ENCODE measurements at regions not wholly inside any gene's neighbourhood (a gene's known extent, or its start where the extent isn't known, plus 50 kb on each side); places are given as distances from the start of the nearest gene placed in this dataset.
A peak's percentile ranks its signal among the peaks of the same experiment; 100 is the strongest.

- DNase-seq (ENCODE audit: low read depth), result peak; percentile 49
Measured at GRCh38 chr16:65313936-65314626, 192.2 kb upstream of the CDH11 start.

- peak; percentile 55 for DNase-seq (ENCODE audit: low read depth)
Measured at GRCh38 chr16:65312795-65313194, 190.9 kb upstream of the CDH11 start.

GRCh38 chr16:65312071-65312470, 190.2 kb upstream of the CDH11 start:
- DNase-seq (ENCODE audit: low read depth), result peak; percentile 74

GRCh38 chr16:65310491-65310890, 188.6 kb upstream of the CDH11 start:
- DNase-seq (ENCODE audit: low read depth), result peak; percentile 82

- DNase-seq (ENCODE audit: low read depth), result peak; percentile 83
Measured at GRCh38 chr16:65309354-65309753, 187.5 kb upstream of the CDH11 start.

GRCh38 chr16:65308506-65308905, 186.6 kb upstream of the CDH11 start:
- no peak for DNase-seq (ENCODE audit: low read depth)

GRCh38 chr16:65307286-65307685, 185.4 kb upstream of the CDH11 start:
- DNase-seq (ENCODE audit: low read depth), result no peak

GRCh38 chr16:65306722-65307121, 184.9 kb upstream of the CDH11 start:
- no peak for DNase-seq (ENCODE audit: low read depth)

- DNase-seq (ENCODE audit: low read depth), result peak; percentile 41
Measured at GRCh38 chr16:65306300-65306699, 184.4 kb upstream of the CDH11 start.

- DNase-seq (ENCODE audit: low read depth), result peak; percentile 40
Measured at GRCh38 chr16:65305266-65305959, 183.6 kb upstream of the CDH11 start.

GRCh38 chr16:65301029-65301428, 179.2 kb upstream of the CDH11 start:
- no peak for DNase-seq (ENCODE audit: low read depth)

GRCh38 chr16:65297453-65297852, 175.6 kb upstream of the CDH11 start:
- DNase-seq (ENCODE audit: low read depth), result no peak

- DNase-seq (ENCODE audit: low read depth), result no peak
Measured at GRCh38 chr16:65295527-65295926, 173.7 kb upstream of the CDH11 start.

- DNase-seq (ENCODE audit: low read depth), result no peak
Measured at GRCh38 chr16:65294708-65295107, 172.8 kb upstream of the CDH11 start.

- DNase-seq (ENCODE audit: low read depth), result no peak
Measured at GRCh38 chr16:65294165-65294564, 172.3 kb upstream of the CDH11 start.

GRCh38 chr16:65289022-65289421, 167.2 kb upstream of the CDH11 start:
- no peak for DNase-seq (ENCODE audit: low read depth)

- DNase-seq (ENCODE audit: low read depth), result no peak
Measured at GRCh38 chr16:65287307-65287706, 165.4 kb upstream of the CDH11 start.

- DNase-seq (ENCODE audit: low read depth), result peak; percentile 34
Measured at GRCh38 chr16:65285128-65286048, 163.5 kb upstream of the CDH11 start.

- peak; percentile 59 for DNase-seq (ENCODE audit: low read depth)
Measured at GRCh38 chr16:65284626-65285025, 162.8 kb upstream of the CDH11 start.

GRCh38 chr16:65283181-65283651, 161.4 kb upstream of the CDH11 start:
- peak; percentile 25 for DNase-seq (ENCODE audit: low read depth)

- no peak for DNase-seq (ENCODE audit: low read depth)
Measured at GRCh38 chr16:65281586-65281985, 159.7 kb upstream of the CDH11 start.

- DNase-seq (ENCODE audit: low read depth), result no peak
Measured at GRCh38 chr16:65280845-65281512, 159.1 kb upstream of the CDH11 start.

Data from M059J (cell line).